HCT116 (cell line): ENCODE measurements at regions not wholly inside any gene's neighbourhood (a gene's known extent, or its start where the extent isn't known, plus 50 kb on each side); places are given as distances from the start of the nearest gene placed in this dataset.

Source experiments
- CBX3 ChIP-seq: IDR thresholded peaks from 2 replicates; pipeline ENCODE4 v1.6.1; 2012; ENCODE audit warnings: low read depth
- CTCF ChIP-seq, 3 experiments: fragments of 200-600 bp in 1 of 3; sonication (generic) in 1 of 3; IDR thresholded peaks in 2 of 3; conservative IDR thresholded peaks in 1 of 3; 2 replicates each; pipeline ENCODE4 v1.5.1; 2012 to 2017; ENCODE audit warnings: low read depth in 2 of 3, low read length in 2 of 3, antibody characterized with exemption in 1 of 3, borderline replicate concordance in 1 of 3, control low read depth in 1 of 3, mild to moderate bottlenecking in 1 of 3, mixed read lengths in 1 of 3, mixed run types in 1 of 3, moderate library complexity in 1 of 3; ENCODE audit not compliant: insufficient read depth in 1 of 3
- EZH2phosphoT487 ChIP-seq: fragments of 200-600 bp; IDR thresholded peaks from 2 replicates; pipeline ENCODE4 v1.6.1; 2018; ENCODE audit warnings: antibody characterized with exemption, borderline replicate concordance
- POLR2A ChIP-seq: IDR thresholded peaks from 2 replicates; pipeline ENCODE4 v1.7.0; 2011; ENCODE audit warnings: borderline replicate concordance; ENCODE audit not compliant: insufficient read depth, insufficient read length; ENCODE audit errors: extremely low read depth
- POLR2AphosphoS5 ChIP-seq: IDR thresholded peaks from 2 replicates; pipeline ENCODE4 v1.6.1; 2011; ENCODE audit warnings: mild to moderate bottlenecking, low read depth, low read length, moderate library complexity
- RAD21 ChIP-seq: IDR thresholded peaks from 2 replicates; pipeline ENCODE4 v1.6.1; 2012; ENCODE audit warnings: low read depth, mild to moderate bottlenecking
- REST ChIP-seq: IDR thresholded peaks from 2 replicates; pipeline ENCODE4 v1.6.1; 2012; ENCODE audit warnings: low read depth

- TF ChIP-seq POLR2A (no peak), POLR2AphosphoS5 (no peak), CBX3 (no peak), REST (no peak), CTCF (IDR thresholded peaks at IDR 0.05 in 2 of 3, conservative IDR thresholded peaks at IDR 0.05 in 1 of 3; ENCODE audit: borderline replicate concordance in 1 of 3, insufficient read depth in 1 of 3, low read depth in 2 of 3, low read length in 2 of 3) (no peak), RAD21 (no peak), EZH2phosphoT487 (no peak)
Observed at GRCh38 chr16:29154088-29154487, 169.2 kb downstream of the LAT start.
